GM19238 (cell line): ENCODE measurements at regions not wholly inside any gene's neighbourhood (a gene's known extent, or its start where the extent isn't known, plus 50 kb on each side); places are given as distances from the start of the nearest gene placed in this dataset.

Experiments used
- DNase-seq: peaks from one replicate; pipeline ENCODE4 v3.0.0; 2011; ENCODE audit warnings: low spot score; ENCODE audit not compliant: insufficient read length

DNA sequence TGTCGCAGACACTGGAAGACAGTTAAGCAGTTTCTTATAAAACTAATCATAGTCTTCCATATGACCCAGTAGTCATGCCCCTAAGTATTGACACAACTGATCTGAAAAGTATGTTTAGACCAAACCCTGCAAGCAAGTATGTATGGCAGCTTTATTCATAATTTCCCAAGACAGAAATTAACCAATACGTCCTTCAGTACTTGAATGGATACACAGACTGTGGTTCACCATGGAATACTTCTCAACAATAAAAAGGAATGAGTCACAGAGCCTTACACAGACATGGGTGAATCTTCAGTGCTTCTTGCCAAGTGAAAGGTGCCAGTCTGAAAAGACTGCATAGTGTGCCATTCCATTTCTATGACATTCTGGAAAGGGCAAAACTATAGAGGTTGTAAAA lies 50.2 kb upstream of the AKR1E2 start:
- DNase-seq: no peak

DNA sequence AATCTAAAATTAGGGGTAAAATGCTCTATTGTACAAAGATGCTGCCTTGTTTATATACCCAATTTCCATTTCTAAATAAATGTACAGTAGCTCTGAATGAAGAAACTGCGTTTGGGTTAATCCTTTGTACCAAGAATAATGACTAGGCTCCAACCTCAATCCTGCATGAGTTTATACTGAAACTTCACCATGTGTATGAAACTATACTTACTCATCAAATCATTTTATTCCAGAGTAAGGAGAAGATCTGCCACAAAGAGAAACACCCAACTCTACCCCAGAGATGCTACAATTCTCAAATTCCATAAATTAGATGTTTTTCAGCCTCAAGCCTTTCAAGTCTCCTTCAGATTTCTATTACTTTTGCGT lies 53.8 kb upstream of the AKR1E2 start:
- no peak for DNase-seq

DNA sequence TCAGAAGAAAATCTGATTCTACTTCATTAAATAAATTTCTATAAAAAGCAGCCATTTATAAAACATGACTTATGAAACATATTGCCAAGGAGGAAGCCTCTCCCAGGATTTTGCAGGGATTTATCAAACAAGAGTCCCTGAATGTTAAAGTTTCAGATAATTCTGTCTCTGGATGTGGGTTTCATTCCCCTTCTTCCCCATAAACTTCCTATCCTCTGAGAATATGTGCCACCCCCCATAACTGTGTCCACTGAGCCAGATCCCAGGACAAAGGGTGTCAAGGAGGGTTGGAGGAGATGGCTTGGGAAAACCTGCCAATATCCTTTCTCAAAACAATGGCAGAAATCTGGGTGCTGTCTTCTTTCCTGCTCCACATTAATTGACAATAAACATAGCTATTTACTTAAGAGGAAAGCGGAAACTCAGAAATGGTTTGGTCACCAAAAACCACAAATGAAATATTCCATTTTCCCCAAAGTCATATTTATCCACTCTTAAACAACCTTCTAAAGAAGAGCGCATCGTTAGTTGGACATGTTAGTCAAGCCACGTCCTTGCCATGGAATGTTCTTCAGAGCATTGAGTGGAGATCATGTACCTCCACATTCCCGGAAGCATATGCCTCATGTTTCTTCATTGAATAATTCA lies 54.3 kb upstream of the AKR1E2 start:
- no peak for DNase-seq

DNA sequence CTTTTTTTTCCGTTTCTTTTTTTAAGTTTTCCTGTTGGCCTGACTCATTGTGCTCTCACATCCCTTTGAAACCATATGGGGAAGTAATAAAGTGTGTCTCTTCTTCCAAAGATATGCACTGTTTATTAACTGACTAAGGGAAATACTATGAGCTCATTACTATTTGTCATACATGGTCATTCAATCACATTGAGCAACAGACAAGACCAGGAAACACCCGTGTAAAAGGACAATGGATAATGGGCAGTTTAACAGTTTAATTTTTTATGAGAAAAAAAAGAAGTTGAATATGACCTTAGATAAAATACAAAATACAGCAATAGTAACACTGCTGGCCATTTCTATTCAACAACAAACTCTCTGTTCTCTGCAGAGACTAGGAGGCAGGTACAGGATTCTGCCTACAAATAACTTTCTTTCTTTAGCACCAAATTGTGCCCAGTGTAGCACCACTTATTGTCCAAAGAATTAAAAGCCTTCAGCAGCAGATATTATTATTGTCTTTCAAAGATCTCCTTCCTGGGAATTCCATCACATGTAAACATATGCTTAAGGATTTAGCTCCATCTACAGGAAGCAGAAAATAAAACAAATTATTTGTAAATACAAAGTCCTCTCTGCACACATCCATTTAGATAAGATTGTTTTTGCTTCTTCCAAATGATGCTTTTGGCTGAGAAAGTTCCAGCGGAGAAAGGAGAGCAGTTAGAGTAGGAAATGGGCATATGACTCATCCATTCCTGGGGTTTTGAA lies 55.0 kb upstream of the AKR1E2 start:
- no peak for DNase-seq

DNA sequence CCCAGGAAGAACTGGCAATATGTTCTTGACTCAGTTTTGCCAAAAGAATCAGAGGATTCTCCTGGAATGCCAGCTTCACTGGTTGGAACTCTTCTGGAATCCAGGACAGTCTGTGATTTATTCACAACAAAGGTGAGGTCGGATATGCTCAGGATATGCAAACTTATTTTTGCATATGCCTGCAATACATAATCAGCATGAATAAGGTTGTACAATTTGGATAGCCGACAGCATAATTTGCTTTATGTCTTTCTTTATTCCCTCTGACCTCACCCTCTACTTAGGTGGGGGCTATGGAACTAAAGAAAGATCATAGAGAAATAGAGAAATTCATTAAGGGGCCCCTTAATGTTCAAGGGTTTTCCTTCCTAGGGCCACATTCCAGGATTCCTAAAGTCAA lies 57.6 kb upstream of the AKR1E2 start:
- no peak for DNase-seq

DNA sequence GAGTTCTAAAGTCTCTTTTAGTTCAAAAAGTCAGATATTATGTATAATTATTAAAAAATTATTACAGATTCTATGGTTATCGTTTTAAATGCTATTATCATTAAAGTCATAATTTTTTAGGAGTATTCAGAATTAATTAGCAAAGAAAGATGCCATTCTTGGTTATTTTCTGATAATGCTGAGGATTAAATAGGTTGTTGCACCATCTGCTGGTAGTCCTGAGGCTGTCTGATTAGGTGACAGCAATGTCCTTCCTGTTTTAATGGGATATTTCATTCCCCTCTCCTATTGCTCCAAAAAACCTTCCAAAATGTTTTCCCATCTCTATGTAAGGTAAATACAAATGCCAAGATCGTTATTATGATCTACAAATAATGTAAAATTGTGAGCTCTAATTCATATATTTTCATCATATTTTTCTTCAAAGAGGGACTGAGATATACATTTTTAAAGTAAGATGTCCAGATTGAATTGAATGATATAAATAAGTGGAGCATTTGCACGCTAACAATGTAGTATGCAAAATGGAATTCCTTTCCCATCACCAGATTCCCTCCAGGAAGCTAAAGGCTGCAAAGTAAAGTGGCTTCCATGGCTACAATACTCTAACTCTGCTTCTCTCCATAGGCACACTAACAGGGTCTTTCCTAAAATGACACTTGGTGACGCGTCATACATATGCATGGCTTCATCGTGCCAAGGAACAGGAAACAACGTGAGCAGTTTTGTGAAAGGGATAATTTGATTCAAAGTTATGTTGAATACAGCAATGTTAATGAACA lies 58.8 kb upstream of the AKR1E2 start:
- no peak for DNase-seq

DNA sequence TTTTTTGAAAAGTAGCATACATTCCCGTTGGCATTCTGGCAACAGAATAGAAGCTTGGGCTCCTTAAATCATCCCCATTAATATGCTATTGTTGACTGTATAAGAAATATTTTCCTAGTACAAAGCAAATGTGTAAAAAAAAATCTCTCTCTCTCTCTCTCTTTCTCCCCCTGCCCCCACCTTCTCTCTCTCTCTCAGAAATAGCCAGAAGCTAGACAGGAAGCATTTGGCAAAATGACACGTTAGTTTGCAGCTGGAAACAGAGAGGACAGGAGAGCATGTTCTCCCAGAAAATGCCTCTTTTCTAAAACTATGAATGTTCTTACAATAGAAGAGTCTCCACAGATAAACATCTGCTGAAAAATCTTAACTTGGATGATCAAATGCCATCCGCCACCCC lies 59.6 kb upstream of the AKR1E2 start:
- no peak for DNase-seq

DNA sequence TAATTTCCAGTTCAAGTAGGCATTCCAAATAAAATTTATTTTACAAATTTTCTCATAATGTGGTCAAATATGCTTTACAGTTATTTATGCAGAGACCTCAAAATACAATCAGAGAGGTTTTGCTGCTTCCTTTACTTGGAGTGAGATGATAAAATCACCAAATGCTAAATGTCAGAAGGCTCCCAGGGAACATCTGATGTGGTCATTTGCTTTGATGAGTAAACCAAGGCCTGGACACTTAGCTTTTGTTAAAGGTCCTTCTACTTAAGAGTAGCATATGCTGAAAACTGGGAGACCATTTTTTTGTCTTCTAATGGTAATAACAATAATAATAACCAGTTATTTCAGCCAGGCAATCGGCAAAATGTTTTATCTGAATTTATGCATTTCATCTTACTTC lies 60.6 kb upstream of the AKR1E2 start:
- no peak for DNase-seq

DNA sequence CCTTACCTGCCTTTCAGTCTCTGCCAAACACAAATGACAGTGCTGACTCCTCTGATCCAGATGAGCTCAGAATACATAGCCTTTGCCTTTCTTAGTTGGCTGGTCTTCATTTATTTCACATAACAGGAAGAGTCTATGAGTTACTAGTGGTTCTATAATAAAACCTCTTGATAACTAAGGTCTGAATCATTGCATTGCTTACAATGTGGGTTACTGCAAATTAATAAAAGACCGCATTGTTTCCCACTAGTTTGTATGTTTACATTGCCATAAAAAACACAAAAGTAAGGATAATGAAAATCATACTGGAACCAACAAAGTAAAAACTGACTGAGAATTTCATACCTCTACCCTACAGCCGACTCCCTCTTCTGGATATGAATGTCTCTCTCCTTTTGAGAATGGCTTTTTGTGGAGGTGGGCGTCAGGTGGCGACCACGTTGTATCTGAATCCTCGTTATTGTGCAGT lies 62.0 kb upstream of the AKR1E2 start:
- no peak for DNase-seq

DNA sequence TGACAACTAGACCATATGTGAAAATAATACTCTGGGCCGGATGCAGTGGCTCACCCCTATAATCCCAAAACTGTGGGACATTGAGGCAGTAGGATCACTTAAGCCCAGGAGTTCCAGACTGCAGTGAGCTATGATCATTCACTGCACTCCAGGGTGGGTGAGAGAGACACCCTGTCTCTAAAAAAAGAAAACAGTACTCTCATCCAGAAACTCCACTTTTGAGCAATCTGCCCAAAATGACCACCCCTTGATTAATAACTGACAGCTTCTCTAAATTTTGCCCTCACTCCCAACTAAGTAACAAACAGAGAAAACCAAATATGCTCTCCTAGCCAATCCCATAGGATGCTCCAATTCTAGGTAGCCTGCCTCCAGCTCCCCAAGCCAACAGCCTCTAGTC lies 62.5 kb upstream of the AKR1E2 start:
- no peak for DNase-seq

DNA sequence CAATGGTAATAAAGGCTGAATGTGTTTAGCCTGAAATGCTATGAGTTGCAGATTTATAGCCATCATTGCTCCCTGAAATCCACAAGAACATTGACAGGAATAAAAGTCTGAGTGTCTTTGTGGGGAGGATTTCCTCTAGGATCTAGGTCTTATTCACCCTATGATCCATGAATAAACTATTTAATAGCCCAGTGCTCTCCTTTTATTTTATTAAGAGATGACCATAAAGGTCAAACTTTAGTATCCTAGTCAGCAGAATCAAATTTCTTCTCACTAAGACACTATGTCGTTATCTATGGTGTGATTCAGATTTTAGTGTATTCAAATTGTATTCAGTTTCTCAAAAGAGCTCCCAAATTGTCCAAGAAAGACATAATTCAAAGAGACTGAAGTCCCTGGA lies 67.8 kb upstream of the AKR1E2 start:
- no peak for DNase-seq

DNA sequence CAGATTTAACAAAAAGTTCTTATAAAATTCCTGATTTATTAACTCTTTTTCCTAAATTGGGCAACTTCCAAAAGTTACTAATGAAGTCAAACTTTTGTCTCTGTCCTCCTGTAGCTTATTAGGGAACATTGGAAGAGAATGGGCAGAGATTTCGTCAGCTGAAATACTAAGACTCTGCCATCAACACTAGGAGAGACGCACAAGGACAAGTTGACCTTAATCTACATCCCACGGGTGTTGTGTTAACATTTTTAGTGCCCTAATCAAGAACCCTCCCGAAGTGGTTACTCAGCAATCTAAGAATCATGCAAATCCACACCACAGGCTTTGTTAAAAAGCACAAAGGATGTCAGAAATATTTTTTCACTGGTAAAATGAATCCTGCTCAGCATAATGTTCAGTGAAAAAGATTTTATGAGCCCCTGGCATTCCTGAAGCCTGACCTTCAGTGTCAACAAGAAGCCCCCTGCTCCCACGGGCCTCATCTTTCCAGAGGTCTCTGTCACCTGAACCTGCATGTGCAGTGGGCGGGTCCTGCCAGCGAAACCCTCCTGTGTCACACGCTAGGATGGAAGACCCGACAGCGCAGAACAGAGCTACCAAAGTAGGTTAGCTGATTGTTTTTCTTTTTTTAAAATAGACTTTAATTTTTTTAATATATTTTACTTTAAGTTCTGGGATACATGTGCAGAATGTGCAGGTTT lies 70.6 kb upstream of the AKR1E2 start:
- DNase-seq: no peak

DNA sequence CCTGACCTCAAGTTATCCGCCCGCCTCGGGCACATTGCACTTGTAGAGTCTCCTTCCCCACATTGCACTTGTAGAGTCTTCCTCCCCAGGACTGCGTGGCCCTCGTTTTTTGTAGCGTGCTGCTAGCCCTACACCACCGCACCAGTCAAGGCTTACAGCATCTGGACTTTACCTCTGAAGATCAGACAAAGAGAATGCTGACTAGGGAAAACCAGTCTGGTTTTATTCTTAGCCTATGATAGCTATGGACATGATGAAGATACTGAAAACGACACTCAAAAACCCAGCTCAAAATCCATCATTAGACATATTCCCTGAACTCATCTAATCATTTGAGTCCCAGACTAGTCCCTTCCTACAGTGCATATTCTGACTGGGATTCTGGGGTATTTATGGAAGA lies 71.9 kb upstream of the AKR1E2 start:
- no peak for DNase-seq

DNA sequence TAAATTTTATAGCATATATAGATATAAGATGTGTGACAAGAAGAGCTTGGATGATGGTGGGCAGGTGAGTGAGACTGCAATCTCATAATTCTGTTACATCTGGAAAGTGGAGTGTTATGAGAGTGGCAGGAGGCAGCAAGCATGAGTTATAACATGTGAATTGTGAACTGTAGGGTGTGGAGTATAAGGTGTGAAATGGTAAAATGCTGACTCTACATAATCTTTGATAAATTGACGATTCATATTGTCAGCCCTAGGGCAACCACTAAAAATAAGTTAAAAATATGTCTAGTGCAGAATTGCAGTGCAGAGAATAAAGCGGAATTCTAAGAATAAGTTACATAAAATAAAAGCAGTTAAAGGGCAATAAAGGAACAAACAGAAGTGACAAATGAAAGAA lies 74.8 kb upstream of the AKR1E2 start:
- DNase-seq: no peak

DNA sequence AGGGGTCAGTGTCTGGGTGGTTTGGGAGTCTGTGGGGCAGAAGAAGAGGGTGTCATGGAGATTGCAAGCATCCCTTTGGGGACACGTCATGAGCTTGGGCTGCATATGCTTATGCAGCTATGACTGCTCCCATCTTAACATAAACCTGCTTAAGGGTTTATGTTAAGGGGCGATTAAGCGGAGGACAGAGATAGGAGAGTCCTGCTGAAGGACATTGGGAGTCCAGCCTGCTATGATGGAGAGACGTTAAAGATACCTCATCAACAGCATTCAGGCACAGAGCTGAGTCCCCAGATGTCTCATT lies 76.8 kb upstream of the AKR1E2 start:
- DNase-seq: no peak

DNA sequence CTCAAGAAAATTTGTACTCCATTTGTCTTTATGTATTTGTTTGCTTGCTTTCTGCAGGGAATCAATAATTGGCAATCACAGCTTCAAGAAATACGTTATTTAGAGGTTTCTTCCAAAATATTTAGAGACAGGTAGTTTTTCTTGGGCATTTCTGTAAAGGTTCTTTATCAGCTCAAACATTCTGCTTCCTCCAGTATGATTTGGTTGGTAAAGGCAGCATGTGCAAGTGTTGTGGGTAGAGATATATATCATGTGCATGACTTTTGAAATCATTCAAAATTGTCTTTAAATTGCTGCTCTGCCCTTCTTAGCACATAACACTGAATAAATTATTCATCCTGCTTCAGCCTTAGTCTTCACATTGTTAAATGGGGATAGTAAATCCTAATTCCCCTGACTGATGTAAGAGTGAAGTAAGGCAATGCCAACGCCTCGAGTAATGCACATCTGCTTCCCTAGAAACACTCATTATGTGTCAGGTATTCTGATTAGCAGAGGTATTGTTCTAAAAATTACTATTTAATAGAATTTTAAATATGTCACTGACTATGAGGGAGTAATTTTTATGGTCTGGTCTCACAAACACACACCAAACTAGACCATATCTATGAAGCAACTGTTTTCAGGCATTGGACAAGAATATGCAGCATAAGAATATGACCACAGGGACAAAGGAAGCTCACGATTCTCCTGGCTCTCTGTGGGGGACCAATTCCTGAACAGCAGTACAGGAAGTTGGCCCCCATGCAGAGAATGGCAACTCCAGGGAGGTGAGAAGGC lies 77.3 kb upstream of the AKR1E2 start:
- no peak for DNase-seq

DNA sequence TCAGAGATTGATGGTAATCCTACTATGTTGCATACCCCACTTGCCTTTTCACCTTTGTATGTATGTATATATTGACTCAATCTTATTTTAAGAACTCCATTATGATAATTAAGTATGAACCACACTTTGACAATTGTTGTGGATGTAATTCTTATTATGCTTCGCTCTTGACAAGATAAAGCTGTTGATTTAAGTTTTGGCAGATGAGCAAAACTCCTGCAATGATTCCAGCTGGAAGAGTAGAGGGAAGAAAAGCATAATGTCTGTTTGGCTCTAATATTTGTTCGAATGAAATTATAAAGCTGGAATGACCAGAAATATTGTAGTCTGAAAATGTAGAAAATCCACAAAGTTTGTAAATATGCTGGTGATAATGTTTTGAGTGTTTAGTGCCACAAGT lies 83.8 kb upstream of the AKR1E2 start:
- no peak for DNase-seq

DNA sequence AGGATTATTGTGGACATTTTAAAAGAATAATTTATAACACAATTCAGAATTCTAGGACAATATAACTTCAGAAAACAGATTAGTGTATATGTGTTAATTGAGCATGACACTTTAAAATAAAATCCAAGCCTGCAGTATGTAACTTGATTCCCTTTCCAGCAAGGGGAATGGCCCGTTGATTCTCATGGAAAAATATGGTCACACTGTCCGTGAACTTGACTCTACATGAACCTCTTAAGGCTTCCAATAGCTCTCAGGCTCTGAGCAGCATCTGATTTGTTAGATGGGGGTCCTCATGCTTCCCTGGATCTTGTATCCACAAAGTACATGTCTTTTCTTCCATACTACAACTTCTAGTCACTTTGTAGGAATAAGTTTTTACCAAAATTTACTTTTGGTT lies 85.5 kb upstream of the AKR1E2 start:
- DNase-seq: no peak

DNA sequence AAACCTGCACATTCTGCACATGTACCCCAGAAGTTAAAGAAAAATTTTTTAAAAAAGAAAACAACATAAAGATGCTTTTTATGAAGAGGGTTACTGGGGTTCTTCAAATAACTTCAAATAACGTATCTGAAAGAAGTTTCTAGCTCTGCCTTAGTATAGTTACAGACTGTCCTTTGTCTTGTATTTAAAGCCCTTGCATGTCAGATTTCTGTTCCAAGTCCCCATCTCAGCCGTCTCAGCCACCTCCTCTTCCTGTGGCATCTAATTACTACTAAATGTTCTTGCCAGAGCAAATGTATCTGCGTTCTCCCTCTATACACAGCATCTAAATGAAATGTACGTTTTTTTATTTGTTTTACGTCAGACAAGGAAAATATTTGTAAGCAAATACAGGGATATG lies 89.4 kb upstream of the AKR1E2 start:
- DNase-seq: no peak

DNA sequence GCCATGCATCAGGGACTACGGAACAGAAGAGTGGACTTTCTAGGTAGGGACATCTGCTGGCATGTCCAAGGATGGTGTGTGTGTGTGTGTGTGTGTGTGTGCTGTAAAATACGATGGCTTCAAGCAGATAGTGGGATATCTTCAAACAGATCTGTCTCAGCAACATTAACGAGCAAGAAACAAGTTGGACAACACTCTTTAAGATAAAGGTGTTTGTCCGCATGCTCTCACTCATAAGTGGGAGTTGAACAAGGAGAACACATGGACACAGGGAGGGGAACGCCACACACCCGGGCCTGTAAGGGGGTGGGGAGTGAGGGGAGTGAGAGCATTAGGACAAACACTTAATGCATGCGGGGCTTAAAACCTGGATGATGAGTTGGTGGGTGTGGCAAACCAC lies 89.8 kb upstream of the AKR1E2 start:
- DNase-seq: no peak

DNA sequence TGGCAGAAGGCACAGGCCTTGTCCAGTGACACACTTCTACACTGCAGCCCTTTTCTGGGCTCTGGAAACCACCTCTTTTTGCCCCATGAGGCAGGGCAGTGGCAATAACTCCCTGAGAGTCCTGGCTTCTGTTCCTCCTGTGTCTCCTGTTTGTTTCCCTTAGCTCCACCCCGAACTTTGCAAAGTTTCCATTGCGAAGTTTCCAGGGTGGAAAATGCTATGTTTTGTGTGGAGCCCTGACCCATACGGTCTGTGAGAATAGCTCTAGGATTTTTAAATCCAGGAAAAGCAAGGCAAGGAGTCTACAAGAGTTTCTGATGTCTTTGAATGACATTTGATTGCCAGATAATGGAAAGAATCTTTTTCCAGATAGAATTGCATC lies 92.2 kb upstream of the AKR1E2 start:
- DNase-seq: no peak
